ENCODE measurements at regions not wholly inside any gene's neighbourhood (a gene's known extent, or its start where the extent isn't known, plus 50 kb on each side); places are given as distances from the start of the nearest gene placed in this dataset.

GRCh38 chr4:188824553-188824952 lies 685.3 kb downstream of the TRIML1 start:
- no peak for DNase-seq (ENCODE audit: low read depth)

DNA sequence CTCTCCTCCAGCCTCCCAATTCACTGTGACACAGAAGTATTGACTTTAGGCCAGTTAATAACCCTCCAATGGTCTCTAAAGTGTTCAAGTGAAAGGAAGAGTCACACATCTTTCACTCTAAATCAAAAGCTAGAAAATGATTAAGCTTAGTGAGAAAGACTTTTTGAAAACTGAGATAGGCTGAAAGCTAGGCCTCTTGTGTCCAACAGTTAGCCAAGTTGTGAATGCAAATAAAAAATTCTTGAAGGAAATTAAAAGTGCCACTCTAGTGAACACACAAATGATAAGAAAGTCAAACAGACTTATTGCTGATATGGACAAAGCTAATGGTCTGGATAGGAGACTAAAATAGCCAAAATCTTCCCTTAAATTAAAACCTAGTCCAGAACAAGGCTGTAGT lies 687.2 kb downstream of the TRIML1 start:
- no peak for DNase-seq (ENCODE audit: low read depth)

DNA sequence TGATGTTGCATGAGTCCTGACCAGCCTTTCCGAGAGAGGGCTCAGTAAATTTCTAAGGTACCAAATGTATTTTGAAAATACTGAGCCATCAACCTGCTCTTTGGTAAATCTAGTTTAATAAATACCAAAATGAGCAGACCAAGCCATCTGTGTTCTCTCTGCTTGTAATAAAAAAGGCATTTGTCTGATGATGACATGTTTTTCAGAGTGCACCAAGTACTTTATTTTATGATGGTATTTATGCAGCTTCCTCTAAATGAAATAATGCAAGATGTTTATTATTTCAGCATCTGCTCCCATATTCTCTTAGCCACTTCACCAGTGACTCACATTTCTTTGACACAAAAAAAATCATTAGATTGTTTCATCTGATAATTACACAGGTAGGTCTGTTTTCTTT lies 700.5 kb downstream of the TRIML1 start:
- no peak for DNase-seq (ENCODE audit: low read depth)

DNA sequence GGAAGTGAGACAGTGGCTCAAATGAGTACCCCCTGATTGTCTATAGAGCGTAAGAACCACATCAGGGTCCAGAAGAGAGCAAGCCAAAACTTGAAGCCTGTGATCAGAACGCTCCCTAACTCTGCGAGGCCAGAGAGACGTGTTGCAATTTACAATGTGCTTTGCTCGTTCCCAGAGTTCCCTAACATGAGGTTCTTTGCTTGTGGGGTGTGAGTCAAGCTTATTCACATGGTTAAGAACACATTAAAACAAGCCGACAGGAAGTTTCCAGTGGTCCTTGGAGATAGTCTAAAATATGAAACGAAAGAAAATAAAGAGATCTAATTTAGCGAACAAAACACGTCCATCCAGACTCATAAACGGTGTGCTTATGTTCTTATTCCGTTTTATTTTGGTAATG lies 702.3 kb downstream of the TRIML1 start:
- DNase-seq (ENCODE audit: low read depth), result no peak

- DNase-seq (ENCODE audit: low read depth), result no peak
These were observed 715.2 kb downstream of the TRIML1 start for GRCh38 chr4:188854436-188854835.

- DNase-seq (ENCODE audit: low read depth), result no peak
These were observed 719.5 kb downstream of the TRIML1 start for GRCh38 chr4:188858696-188859095.

GRCh38 chr4:188864741-188865140 lies 725.5 kb downstream of the TRIML1 start:
- no peak for DNase-seq (ENCODE audit: low read depth)

GRCh38 chr4:188867796-188868195 lies 728.6 kb downstream of the TRIML1 start:
- DNase-seq (ENCODE audit: low read depth), result no peak

DNA sequence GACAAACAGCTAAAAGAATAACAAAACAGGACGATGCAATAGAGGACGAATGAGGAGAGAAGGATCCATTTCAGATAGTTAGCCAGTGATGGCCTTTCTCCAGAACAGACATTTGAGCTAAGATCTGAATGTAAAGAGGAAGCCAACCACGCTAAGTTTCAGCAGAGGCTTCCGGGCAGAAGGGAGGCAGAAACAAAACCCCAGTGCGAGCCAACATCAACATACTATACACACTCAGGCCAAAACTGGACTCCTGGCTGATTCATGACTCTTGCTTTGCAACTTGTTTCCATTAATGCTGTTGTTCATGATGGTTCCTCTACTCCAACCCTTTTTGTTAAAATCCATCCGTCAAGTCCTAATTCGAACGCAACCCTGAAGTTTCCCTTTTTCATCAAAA lies 730.3 kb downstream of the TRIML1 start:
- no peak for DNase-seq (ENCODE audit: low read depth)

- DNase-seq (ENCODE audit: low read depth), result no peak
These were observed 733.6 kb downstream of the TRIML1 start for GRCh38 chr4:188872809-188873208.

DNA sequence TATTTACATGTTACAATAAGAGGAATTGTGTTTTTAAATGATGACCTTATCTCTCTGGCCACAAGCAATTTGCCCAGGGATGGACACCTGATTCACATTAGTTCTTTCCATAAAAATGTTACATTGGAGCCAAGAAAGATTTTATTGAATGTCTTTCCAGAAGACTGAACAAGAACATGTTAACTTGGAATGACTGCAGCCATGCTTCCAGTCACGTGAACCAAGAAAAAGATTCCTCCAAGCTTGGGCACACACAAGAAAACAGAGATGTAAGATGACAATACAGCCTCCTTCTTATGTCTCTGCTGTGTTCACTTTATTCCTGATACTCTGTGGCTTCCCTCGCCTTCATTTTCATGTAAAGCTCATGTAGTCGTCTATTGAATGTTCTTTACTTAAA lies 737.6 kb downstream of the TRIML1 start:
- no peak for DNase-seq (ENCODE audit: low read depth)

DNA sequence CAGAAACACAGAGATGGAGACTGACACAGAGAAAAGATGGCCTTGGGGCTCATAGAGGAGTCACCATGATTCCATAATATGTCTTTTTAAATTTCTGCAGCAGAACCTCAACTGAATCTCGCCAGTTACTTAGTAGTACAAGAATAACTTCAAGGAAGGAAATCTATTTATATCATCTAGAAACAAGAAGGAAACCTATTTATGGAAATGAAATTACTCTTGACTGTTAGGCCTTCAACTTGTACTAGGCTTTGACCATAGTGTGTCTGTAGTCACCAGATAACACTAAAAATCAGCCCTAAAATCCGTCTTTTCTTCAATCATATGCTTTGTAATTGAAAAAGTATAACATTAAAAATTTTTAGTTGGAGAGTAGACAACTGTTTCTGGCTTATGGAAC lies 740.4 kb downstream of the TRIML1 start:
- DNase-seq (ENCODE audit: low read depth), result no peak

GRCh38 chr4:188887905-188888304 lies 748.7 kb downstream of the TRIML1 start:
- no peak for DNase-seq (ENCODE audit: low read depth)

DNA sequence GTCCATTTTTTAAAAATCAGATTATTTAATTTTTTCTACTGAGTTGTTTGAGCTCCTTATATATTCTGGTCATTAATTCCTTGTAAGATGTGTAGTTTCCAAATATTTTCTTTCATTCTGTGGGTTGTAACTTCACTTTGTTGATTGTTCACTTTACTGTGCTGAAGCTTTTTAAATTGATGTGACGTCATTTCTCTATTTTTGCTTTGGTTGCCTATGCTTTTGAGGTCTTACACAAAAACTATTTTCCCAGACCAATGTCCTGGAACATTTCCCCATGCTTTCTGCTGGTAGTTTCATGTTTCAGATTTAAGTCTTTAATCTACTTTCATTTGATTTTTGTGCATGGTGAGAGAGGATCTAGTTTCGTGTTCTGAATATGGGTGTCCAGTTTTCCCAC lies 753.6 kb downstream of the TRIML1 start:
- no peak for DNase-seq (ENCODE audit: low read depth)

DNA sequence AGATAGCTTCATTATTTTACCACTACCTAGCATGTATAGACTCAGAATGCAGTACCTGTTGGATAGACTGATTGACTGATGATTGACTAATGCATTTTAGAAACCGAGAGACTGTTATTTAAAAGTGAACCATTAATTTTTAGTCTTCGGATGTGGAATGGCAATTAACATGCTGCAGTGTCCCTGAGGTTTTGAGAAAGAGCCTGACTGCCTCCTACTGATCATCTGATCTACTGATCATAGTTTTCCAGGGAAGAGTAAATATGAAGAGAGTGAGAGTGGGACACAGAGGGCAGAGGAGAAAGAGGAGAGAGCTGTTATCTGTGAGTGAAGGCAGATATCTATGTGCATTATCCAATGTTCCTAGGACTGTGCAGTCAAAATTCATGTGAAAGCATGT lies 764.7 kb downstream of the TRIML1 start:
- DNase-seq (ENCODE audit: low read depth), result no peak

- DNase-seq (ENCODE audit: low read depth), result no peak
These were observed 765.4 kb downstream of the TRIML1 start for GRCh38 chr4:188904617-188905016.

- no peak for DNase-seq (ENCODE audit: low read depth)
These were observed 766.0 kb downstream of the TRIML1 start for GRCh38 chr4:188905248-188905647.

DNA sequence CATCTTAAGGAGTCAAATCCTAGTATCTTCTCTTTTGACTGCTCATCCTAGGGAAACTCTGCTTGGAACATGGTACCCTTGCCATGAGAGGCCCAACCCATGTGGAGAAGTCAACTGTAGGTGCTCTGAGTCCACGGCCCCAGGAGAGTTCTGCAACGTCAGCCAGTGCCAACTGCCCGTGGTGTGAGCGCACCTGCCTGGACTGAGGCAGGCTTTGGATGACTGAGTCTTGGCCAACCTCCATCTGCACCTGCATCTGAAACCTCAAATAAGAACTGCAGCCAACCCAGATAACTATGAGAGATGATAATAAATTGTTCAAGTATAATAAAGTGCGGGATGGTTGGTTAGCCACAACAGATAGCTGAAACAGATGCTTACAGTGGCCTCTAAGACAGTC lies 772.0 kb downstream of the TRIML1 start:
- DNase-seq (ENCODE audit: low read depth), result no peak

DNA sequence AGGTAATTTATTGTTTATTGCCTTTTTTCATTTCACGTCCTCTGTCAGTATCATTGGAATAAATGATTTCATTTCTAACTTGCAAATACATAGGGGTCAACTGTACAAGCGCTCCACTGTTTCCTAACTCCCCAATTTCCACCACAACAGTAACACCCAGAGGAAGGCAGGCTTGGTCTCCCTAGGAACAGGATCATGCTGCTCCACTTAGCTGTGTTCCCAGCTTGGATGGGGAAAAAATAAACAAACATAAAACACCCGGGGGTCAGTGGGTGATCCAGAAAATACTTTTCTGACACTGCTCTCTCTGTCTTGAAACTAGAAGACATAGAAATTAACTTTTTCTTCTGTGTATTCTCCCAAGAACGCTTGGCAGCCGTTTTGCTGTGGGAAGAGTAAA lies 772.5 kb downstream of the TRIML1 start:
- no peak for DNase-seq (ENCODE audit: low read depth)

- DNase-seq (ENCODE audit: low read depth), result no peak
These were observed 775.9 kb downstream of the TRIML1 start for GRCh38 chr4:188915175-188915574.

- DNase-seq (ENCODE audit: low read depth), result no peak
These were observed 779.5 kb downstream of the TRIML1 start for GRCh38 chr4:188918787-188919186.

DNA sequence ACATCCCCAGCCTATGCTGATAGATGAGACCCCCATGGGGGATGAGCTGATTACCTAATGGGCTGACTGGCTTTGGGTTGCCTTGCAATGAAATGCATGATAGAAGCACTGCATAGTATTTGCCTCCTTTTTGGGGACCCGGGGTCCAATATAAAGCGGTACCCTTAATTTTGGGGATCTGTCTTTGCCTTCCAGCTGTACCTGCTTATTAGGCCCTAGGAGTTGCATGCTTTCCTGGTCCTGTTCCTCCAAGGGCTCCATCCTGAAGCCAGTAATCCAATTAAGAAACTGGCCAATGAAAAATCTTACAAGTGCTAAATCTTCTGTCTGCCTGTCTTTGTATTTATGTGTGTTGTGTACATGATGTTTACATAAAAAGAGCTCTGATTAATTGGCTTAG lies 791.6 kb downstream of the TRIML1 start:
- no peak for DNase-seq (ENCODE audit: low read depth)

GRCh38 chr4:188934320-188934962 lies 795.2 kb downstream of the TRIML1 start:
- no peak for DNase-seq (ENCODE audit: low read depth)

GRCh38 chr4:188941524-188942119 lies 802.4 kb downstream of the TRIML1 start:
- DNase-seq (ENCODE audit: low read depth), result peak; percentile 25
